ENCODE measurements at regions not wholly inside any gene's neighbourhood (a gene's known extent, or its start where the extent isn't known, plus 50 kb on each side); places are given as distances from the start of the nearest gene placed in this dataset.
A peak's percentile ranks its signal among the peaks of the same experiment; 100 is the strongest.

GRCh38 chr2:139241286-139241685 lies 461.1 kb upstream of the NXPH2 start:
- no peak for DNase-seq

- no peak for DNase-seq
These were observed 456.8 kb upstream of the NXPH2 start for GRCh38 chr2:139237023-139237422.

DNA sequence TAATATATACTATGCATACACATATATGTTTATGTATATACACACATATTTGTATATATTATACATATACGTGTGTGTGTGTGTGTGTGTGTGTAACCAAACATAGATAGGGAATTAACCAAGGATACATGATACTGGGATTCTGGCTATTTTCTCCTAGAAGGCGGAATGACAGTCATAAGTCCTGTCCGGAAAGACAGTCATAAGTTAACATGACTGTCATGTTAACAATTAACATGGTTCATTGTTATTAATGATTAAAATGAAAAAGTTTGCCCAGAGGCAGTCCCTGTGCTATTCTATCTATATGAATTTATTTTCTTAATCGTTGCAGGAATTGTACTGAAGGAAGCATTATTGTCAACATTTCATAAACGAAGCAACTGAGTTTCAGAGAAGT lies 450.7 kb upstream of the NXPH2 start:
- no peak for DNase-seq

DNA sequence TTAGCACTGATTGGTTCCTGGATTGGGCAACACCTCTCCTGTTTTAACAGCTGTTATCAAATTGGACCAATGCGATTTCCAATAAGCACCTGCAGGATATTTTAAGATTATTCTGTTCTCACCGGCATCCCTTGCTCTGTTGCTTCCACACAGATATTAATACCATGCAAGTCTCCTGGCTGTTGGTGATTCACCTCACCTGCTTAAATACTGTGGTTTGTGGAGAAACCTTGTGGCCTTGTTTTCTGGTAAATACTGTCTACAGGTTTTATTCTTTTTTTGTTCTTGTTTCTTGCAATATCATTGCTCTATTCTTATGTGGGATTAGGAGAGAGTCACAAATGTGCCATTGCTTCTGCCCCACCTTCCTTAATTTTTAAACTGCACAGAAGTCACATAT lies 448.1 kb upstream of the NXPH2 start:
- no peak for DNase-seq

GRCh38 chr2:139225961-139226360 lies 445.8 kb upstream of the NXPH2 start:
- DNase-seq: no peak

DNA sequence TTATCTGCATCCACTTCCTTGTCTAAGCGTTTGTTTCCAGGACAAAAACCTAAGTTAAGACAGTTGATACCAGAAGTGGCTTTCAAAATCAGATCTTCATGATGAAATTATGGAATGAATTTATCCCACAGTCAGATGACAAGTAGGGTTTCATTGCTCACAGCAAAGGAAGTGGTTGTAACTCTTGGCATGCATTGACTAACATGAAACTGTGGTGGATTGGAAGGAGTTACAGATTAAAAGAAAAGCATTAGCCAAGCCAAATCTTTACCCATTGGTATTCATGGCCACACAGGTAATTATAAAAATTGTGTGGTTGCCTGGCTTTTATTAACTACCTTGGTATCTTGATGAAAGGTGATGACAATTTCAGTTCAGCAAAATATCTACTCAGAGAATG lies 438.0 kb upstream of the NXPH2 start:
- DNase-seq: no peak

GRCh38 chr2:139217641-139218040 lies 437.5 kb upstream of the NXPH2 start:
- DNase-seq: no peak

DNA sequence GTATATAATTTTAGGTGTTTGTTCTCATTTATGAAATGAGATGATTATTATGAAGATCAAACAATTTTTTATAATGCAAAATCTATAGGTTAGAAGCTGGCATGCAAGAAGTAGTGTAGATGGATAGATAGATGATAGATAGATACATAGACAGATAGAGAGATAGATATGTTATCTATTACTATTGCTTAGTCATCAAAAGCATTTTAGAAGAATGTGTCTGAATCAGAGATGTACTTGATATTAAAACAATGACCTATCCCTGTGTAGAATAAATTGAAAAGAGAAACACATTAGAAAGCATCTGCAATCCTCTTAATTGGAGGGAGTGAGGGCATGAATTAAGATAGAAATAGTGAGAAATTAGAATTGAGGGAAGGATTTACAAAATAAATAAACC lies 436.2 kb upstream of the NXPH2 start:
- no peak for DNase-seq

DNA sequence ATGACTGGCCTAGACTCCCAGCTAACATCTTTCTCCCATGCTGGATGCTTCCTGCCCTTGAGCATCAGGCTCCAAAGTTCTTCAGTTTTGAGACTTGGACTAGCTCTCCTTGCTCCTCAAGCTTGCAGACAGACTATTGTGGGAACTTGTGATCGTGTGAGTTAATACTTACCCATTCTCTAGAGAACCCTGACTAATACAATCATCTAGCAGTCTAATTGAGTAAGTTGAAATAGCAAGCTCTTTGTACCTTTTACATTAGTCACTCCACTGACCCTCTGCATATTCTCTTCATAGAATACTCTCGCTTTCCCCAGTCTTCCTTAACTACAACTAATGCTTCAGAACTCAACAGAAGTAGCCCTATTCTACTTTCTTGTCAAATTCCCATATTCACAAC lies 434.6 kb upstream of the NXPH2 start:
- no peak for DNase-seq

DNA sequence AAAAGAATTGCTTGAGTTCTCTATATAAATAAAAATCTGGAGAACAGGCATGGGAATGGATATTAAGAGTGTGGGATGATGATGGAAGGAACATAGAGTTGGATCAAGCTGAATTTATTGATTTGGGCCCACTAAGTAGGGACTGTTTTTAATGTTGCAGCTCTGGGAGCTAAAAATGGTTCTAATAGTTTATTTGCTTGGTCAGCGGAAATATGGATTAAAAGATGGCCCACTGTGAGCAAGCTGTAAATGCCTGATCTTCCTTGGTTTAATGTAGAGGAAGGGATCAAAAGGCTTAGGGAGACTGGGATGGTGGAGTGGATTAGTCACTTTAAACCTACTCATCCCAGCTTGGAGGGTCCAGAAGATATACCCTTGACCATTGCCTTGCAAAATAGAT lies 429.4 kb upstream of the NXPH2 start:
- no peak for DNase-seq

- DNase-seq: no peak
These were observed 421.3 kb upstream of the NXPH2 start for GRCh38 chr2:139201516-139201915.

DNA sequence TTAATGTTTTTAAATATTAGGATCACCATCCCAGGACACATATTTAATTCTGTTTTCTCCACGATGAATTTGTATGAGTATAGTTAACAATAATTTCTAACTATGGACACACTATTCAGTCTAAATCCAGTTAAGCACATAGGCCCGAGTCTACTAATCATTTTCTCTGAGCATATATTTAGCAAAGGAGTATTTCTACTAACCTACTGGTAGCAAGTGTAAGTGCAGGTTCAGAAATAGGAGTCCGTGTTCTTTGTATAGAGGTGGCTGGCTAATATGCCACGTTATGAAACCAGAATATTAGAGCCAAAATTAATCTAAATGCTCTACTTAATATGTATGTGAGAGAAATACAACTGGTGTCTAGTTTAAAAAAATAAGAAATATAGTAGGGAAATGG lies 416.6 kb upstream of the NXPH2 start:
- no peak for DNase-seq

- DNase-seq: no peak
These were observed 414.4 kb upstream of the NXPH2 start for GRCh38 chr2:139194546-139194945.

DNA sequence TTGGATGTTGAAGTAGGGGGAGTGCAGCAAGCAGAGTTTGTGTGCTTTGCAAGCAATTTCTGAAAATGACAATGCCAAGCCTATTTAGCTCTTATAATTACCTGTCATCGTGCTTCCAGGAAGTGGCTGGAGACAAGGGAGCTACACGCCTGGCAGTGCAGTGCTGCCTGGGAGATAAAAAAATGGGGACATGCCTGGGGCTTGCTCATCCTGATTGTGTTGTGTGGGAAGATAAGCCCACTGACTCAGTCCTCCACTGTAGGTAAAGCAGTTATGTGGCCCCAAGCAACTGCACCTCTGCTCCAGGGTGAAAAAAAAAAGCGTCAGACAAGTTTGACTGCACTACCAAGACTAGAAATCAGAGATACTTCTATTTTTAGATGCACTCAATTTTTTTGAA lies 396.9 kb upstream of the NXPH2 start:
- DNase-seq: no peak

DNA sequence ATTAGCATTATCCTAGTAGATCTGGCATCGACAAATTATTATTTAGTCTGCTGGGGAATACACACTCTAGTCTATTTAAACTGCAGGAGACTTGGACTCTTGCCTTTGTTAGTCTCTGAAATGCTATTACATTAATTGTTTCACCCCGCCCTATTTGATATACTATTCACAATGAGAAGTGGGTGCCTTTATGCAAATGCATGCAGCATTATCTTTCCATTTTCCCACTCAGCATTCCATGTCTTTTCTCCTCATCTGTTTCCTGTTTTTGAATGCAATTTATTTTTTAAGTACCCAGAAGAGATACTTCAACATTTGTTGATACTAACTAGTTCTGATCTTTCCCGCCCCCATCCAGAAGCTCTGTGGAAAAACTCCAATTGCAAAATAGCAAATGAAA lies 395.3 kb upstream of the NXPH2 start:
- DNase-seq: no peak

GRCh38 chr2:139170406-139170805 lies 390.2 kb upstream of the NXPH2 start:
- no peak for DNase-seq

DNA sequence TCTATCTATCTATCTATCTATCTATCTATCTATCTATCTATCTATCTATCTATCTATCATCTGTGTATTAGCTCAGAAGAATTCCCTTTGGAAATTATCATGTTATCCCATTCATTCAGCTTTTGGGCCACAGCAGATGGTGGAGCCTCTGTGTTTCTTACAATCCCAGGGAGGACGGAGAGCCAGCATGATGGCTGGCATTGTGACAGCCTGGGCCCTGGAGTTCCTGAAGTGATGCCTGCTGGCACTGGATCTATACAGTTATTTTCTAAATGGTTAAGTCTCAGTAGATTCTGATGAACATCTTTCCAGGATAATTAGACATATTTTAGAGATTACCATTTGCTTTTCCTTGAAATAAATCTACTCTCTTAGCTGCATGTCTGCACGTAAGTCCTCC lies 385.4 kb upstream of the NXPH2 start:
- DNase-seq: no peak

GRCh38 chr2:139165041-139165440 lies 384.9 kb upstream of the NXPH2 start:
- DNase-seq: no peak

DNA sequence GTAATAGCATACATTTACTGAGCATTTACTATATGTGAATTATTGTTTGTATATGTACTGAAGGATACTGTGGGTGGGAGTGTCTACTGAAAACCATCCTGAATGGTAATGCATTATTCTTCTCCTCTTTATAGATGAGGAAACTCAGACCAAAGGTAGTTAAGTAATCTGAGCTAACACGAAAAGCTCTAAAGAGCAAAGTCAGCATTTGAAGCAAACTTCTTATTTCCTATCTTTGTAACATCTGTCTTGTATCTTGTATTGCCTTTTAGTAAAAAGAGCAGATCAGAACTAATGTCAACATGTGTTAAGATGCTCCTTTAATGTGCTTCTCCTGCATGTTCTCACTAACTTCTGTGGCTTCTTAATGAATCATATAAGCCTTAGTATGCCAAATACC lies 382.8 kb upstream of the NXPH2 start:
- no peak for DNase-seq

DNA sequence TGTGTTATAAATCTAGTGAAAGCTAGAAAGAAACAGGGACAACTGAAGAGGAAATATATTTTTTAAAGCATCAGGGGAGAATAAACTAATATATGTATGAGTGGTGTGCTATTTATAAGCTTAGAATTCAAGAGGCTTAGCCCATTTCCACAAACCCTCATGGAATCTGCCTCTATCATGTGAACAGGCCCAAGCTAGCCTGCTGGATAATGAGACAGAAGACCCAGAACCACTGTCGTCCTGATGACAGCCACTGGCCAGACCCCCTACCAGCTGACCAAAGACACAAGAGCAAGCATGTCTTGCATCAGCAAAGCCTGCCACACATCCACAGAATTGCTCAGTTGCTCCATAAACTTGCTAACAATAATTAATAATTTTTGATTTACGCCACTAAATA lies 382.3 kb upstream of the NXPH2 start:
- DNase-seq: no peak

- no peak for DNase-seq
These were observed 380.6 kb upstream of the NXPH2 start for GRCh38 chr2:139160836-139161235.

DNA sequence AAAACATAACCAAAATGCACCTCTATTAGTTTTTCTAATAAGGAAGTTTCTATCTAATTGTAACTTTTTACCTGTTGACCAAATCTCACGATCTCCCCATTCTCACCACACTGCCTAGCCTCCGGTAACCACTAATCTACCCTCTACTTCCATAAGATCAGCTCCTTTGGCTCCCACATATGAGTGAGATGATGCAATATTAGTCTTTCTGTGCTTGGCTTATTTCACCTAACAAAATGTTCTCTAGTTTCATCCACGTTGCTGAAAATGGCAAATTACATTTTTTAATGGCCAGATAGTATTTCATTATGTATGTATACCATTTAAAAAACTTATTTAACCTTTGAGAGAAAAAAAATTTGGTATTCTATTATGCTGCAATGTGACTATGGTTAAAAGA lies 379.0 kb upstream of the NXPH2 start:
- DNase-seq: no peak

GRCh38 chr2:139156730-139157129 lies 376.5 kb upstream of the NXPH2 start:
- no peak for DNase-seq

GRCh38 chr2:139155991-139156390 lies 375.8 kb upstream of the NXPH2 start:
- DNase-seq: no peak

GRCh38 chr2:139142252-139142880 lies 362.2 kb upstream of the NXPH2 start:
- DNase-seq: peak; percentile 23

DNA sequence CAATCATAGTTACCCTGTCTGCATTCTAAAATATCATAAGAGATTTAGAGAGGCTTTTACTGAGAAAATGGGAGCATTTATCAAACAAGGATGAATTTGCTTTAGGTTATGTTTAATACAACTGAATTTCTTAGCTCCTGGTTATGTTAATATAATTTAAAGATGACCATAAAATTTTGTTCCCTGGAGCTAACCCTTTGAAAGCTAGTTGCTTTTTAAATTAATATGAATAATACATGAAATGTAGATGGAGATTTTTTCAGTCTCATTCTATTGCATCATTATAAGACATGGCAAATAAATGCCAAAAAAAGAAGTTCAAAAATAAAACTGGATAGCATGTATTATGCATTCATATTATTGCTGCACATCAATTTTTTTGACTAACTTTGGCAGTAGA lies 344.1 kb upstream of the NXPH2 start:
- DNase-seq: no peak
